H1 (cell line): ENCODE measurements at regions not wholly inside any gene's neighbourhood (a gene's known extent, or its start where the extent isn't known, plus 50 kb on each side); places are given as distances from the start of the nearest gene placed in this dataset.

Source experiments
- BACH1 ChIP-seq: IDR thresholded peaks from 2 replicates; pipeline ENCODE4 v1.6.1; 2012; ENCODE audit warnings: low read length, improper control_type of control experiment
- CHD7 ChIP-seq: fragments of 300-600 bp; sonication (generic); IDR thresholded peaks from 2 replicates; pipeline ENCODE4 v1.7.1; 2012; ENCODE audit warnings: low read length, moderate library complexity, mild to moderate bottlenecking, inconsistent platforms; ENCODE audit not compliant: insufficient replicate concordance
- POLR2AphosphoS5 ChIP-seq: IDR thresholded peaks from 2 replicates; pipeline ENCODE4 v1.6.1; 2011; ENCODE audit warnings: low read depth, low read length
- POU5F1 ChIP-seq: IDR thresholded peaks from 2 replicates; pipeline ENCODE4 v1.6.1; 2011; ENCODE audit warnings: low read depth, mild to moderate bottlenecking, low read length, moderate library complexity
- RFX5 ChIP-seq: IDR thresholded peaks from 2 replicates; pipeline ENCODE4 v1.6.1; 2011; ENCODE audit warnings: low read depth, low read length, improper control_type of control experiment, borderline replicate concordance
- SP2 ChIP-seq: IDR thresholded peaks from 2 replicates; pipeline ENCODE4 v1.6.1; 2012; ENCODE audit warnings: mild to moderate bottlenecking, low read length, inconsistent platforms
- USF2 ChIP-seq: IDR thresholded peaks from 2 replicates; pipeline ENCODE4 v1.6.1; 2011; ENCODE audit warnings: low read length, improper control_type of control experiment
- TF ChIP-seq, protein P1 (sequence below), 3 experiments: IDR thresholded peaks; 1 replicate in 2 of 3; 2 replicates in 1 of 3; pipeline versions ENCODE4 v1.5.1 to v1.6.1; 2011; ENCODE audit warnings: low read length in 3 of 3, mild to moderate bottlenecking in 3 of 3, inconsistent platforms in 2 of 3, low read depth in 1 of 3, moderate library complexity in 1 of 3; ENCODE audit not compliant: insufficient read depth in 1 of 3; ENCODE audit errors: control extremely low read depth in 1 of 3

DNA sequence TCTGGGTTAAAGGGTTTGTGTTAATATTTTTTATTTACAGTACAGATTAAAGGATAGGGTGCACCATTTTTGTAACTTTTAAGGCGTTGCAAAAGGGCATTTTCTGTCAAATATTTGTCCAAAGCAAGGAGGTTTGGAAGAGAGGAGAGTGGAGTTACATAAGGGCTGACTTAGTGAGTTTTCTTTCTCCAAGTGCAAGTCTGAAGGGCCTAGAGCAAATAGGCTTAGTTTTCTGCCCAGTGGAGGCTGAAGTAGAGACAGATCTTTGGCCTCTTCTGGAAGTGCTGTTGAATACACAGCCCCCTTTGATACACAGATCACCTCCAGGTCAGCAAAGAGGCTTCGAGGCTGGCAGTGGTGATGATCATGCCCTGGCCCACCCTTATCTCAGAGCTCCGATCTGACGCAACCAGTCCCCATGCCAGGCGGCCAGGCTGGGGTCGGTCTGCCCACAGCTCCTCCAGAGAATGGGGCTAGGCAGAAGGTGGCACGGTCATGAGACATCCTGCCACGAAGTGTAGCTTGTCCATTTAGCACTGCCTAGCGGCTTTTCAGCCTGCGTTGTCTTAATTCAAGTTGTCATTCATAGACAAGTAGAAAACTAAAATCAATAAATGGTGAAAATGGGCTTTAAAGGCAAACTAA lies 79.5 kb upstream of the IRX3 start (continued):
- TF ChIP-seq CHD7 = no peak
- TF ChIP-seq BACH1 = no peak
- no peak for TF ChIP-seq POU5F1
- TF ChIP-seq POLR2AphosphoS5 = no peak
- TF ChIP-seq USF2 = no peak
- TF ChIP-seq RFX5 = no peak
- TF ChIP-seq, protein P1, sequence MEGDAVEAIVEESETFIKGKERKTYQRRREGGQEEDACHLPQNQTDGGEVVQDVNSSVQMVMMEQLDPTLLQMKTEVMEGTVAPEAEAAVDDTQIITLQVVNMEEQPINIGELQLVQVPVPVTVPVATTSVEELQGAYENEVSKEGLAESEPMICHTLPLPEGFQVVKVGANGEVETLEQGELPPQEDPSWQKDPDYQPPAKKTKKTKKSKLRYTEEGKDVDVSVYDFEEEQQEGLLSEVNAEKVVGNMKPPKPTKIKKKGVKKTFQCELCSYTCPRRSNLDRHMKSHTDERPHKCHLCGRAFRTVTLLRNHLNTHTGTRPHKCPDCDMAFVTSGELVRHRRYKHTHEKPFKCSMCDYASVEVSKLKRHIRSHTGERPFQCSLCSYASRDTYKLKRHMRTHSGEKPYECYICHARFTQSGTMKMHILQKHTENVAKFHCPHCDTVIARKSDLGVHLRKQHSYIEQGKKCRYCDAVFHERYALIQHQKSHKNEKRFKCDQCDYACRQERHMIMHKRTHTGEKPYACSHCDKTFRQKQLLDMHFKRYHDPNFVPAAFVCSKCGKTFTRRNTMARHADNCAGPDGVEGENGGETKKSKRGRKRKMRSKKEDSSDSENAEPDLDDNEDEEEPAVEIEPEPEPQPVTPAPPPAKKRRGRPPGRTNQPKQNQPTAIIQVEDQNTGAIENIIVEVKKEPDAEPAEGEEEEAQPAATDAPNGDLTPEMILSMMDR (IDR thresholded peaks at IDR 0.05; ENCODE audit: control extremely low read depth in 1 of 3, insufficient read depth in 1 of 3, low read depth in 1 of 3, low read length in 3 of 3) = no peak
- no peak for TF ChIP-seq SP2
